ENCODE measurements at regions not wholly inside any gene's neighbourhood (a gene's known extent, or its start where the extent isn't known, plus 50 kb on each side); places are given as distances from the start of the nearest gene placed in this dataset.

DNA sequence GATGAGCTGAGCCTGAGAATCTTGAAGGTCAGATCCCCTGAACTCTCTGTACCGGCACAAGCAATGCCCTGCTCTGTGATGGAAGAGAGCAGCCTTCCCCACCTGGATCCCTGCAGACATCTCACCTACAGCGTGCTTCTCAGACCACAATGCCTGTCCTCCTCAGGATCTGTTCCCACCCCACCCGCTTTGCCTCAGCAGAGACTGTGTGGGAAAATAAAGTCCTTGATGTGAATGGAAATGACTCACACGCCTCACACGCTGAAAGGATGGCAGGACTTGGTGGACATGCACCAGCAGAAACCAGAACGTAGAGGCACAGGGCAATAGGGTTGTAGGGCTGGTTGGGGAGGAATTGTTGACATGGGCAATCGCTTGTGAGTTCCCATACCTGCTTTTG is 117.9 kb upstream of the POU3F3 start:
- Mint-ChIP-seq H3K27ac (ENCODE audit: unreplicated experiment) (no peak overlapping the region), H3K4me3 (ENCODE audit: low read depth, unreplicated experiment) (no peak overlapping the region), H3K4me1 (ENCODE audit: low read depth, unreplicated experiment) (no peaks in the 10 kb centered on the region), H3K27me3 (ENCODE audit: unreplicated experiment) (peaks cover 29% of the 10 kb centered on the region), H3K9me3 (ENCODE audit: low read depth, unreplicated experiment) (no peaks in the 10 kb centered on the region), H3K36me3 (ENCODE audit: insufficient read depth, unreplicated experiment) (no peaks in the 10 kb centered on the region)
- intact Hi-C loops (cut with micrococcal nuclease; ENCODE audit: unreplicated experiment) = no loop called here
- BruUV-seq (replicated peaks) = no TSS peak
- no peak for DNase-seq
- TF ChIP-seq, protein P1, sequence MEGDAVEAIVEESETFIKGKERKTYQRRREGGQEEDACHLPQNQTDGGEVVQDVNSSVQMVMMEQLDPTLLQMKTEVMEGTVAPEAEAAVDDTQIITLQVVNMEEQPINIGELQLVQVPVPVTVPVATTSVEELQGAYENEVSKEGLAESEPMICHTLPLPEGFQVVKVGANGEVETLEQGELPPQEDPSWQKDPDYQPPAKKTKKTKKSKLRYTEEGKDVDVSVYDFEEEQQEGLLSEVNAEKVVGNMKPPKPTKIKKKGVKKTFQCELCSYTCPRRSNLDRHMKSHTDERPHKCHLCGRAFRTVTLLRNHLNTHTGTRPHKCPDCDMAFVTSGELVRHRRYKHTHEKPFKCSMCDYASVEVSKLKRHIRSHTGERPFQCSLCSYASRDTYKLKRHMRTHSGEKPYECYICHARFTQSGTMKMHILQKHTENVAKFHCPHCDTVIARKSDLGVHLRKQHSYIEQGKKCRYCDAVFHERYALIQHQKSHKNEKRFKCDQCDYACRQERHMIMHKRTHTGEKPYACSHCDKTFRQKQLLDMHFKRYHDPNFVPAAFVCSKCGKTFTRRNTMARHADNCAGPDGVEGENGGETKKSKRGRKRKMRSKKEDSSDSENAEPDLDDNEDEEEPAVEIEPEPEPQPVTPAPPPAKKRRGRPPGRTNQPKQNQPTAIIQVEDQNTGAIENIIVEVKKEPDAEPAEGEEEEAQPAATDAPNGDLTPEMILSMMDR (IDR thresholded peaks at IDR 0.05; ENCODE audit: unreplicated experiment) = no peak
- CTCF ChIA-PET = no interaction called here

DNA sequence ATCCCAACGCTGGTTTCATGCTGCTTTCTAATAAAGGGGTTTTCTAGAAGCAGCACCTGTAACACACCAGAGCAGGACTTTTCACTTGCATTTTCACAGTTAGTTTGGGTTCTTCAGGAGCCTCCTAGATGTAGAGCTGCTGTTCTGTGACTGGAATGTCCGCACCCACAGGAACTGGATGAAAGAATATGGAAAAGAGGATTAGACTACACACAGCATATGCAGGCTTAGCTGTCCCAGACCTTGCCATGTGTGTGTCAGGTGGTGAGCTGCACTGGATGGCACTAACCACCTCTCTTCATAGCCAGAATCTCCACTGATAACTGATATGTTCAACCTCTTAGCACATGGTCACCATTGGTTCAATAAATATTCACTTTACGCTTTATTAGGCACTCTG is 112.1 kb upstream of the POU3F3 start:
- H3K27me3 Mint-ChIP-seq (ENCODE audit: unreplicated experiment) = peaks cover 56% of the 10 kb centered on the region
- no peaks in the 10 kb centered on the region for H3K36me3 Mint-ChIP-seq (ENCODE audit: insufficient read depth, unreplicated experiment)
- intact Hi-C loops (cut with micrococcal nuclease; ENCODE audit: unreplicated experiment) = no loop called here
- no peak overlapping the region for H3K27ac Mint-ChIP-seq (ENCODE audit: unreplicated experiment)
- H3K9me3 Mint-ChIP-seq (ENCODE audit: low read depth, unreplicated experiment) = no peaks in the 10 kb centered on the region
- no TSS peak for BruUV-seq (replicated peaks)
- DNase-seq = no peak
- TF ChIP-seq, protein P1 (IDR thresholded peaks at IDR 0.05; ENCODE audit: unreplicated experiment) = no peak
- CTCF ChIA-PET = no interaction called here
- no peak overlapping the region for H3K4me3 Mint-ChIP-seq (ENCODE audit: low read depth, unreplicated experiment)
- H3K4me1 Mint-ChIP-seq (ENCODE audit: low read depth, unreplicated experiment) = no peaks in the 10 kb centered on the region

DNA sequence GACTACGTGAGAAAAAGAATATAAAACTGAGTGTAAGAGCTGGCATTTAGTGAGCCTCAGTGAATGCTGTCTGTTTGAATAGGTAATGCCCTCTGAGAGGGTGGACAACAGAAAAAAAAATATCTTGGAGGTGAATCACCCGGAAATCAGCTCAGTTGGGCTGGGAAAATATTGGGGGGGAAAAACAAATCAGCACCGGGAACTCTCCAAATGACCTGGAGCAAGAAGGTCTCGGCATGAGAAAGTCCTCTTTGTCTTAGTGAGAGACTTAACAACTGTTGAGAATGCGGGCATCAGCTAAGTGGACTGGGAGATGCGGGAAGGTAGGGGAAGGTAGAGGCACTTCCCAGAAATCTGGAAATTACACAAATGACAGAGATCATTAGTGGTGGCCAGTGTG is 109.4 kb upstream of the POU3F3 start:
- Mint-ChIP-seq H3K27ac (ENCODE audit: unreplicated experiment) (no peak overlapping the region), H3K4me3 (ENCODE audit: low read depth, unreplicated experiment) (no peak overlapping the region), H3K36me3 (ENCODE audit: insufficient read depth, unreplicated experiment) (no peaks in the 10 kb centered on the region), H3K27me3 (ENCODE audit: unreplicated experiment) (peaks cover 55% of the 10 kb centered on the region), H3K9me3 (ENCODE audit: low read depth, unreplicated experiment) (no peaks in the 10 kb centered on the region), H3K4me1 (ENCODE audit: low read depth, unreplicated experiment) (no peaks in the 10 kb centered on the region)
- intact Hi-C loops (cut with micrococcal nuclease; ENCODE audit: unreplicated experiment) = no loop called here
- DNase-seq = no peak
- CTCF ChIA-PET = no interaction called here
- BruUV-seq (replicated peaks) = no TSS peak
- TF ChIP-seq, protein P1 (IDR thresholded peaks at IDR 0.05; ENCODE audit: unreplicated experiment) = no peak

DNA sequence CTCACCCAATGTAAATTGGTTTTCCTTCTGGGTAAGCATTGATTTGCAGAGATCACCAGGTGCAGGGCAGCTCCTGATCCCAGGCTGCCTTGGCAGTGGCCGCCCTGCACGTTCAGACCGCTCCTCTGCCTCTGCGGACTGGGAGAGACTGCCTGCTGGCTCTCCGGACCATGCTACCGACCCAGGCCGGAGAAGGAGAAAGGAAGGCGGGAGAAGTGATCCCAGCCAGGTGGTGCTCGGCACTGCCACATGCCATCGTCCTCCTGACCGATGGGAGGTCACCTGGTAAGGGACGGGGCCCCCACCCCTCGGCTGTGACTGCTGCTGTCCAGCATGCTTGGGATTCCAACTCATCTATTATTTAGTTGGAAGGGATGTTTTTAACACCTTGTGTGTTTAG is 108.1 kb upstream of the POU3F3 start:
- no peaks in the 10 kb centered on the region for H3K9me3 Mint-ChIP-seq (ENCODE audit: low read depth, unreplicated experiment)
- H3K4me3 Mint-ChIP-seq (ENCODE audit: low read depth, unreplicated experiment) = no peak overlapping the region
- DNase-seq = no peak
- H3K4me1 Mint-ChIP-seq (ENCODE audit: low read depth, unreplicated experiment) = no peaks in the 10 kb centered on the region
- CTCF ChIA-PET = no interaction called here
- intact Hi-C loops (cut with micrococcal nuclease; ENCODE audit: unreplicated experiment) = no loop called here
- TF ChIP-seq, protein P1 (IDR thresholded peaks at IDR 0.05; ENCODE audit: unreplicated experiment) = no peak
- H3K36me3 Mint-ChIP-seq (ENCODE audit: insufficient read depth, unreplicated experiment) = no peaks in the 10 kb centered on the region
- peaks cover 64% of the 10 kb centered on the region for H3K27me3 Mint-ChIP-seq (ENCODE audit: unreplicated experiment)
- BruUV-seq (replicated peaks) = no TSS peak
- H3K27ac Mint-ChIP-seq (ENCODE audit: unreplicated experiment) = no peak overlapping the region

DNA sequence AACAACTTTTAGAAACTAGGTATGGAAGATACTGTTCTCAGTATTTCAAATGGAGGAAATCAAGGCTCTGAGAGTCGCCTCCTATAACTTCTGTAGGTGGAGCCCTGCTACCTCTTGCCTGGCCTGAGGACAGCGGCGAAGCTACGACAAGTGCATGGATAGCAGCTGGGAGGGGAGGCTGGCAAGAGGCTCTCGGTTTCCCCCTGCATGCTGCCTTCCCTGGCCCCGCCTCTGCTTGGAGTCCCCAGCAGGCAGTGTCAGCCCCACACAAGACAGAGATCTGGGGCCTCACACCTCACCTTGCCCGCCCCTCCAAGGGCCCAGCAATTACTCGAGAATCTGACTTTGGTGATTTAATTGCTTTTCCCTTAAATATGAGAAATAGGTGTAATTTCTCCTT is 107.6 kb upstream of the POU3F3 start:
- no peaks in the 10 kb centered on the region for H3K4me1 Mint-ChIP-seq (ENCODE audit: low read depth, unreplicated experiment)
- CTCF ChIA-PET = no interaction called here
- H3K27ac Mint-ChIP-seq (ENCODE audit: unreplicated experiment) = no peak overlapping the region
- DNase-seq = no peak
- H3K4me3 Mint-ChIP-seq (ENCODE audit: low read depth, unreplicated experiment) = no peak overlapping the region
- no peaks in the 10 kb centered on the region for H3K9me3 Mint-ChIP-seq (ENCODE audit: low read depth, unreplicated experiment)
- intact Hi-C loops (cut with micrococcal nuclease; ENCODE audit: unreplicated experiment) = no loop called here
- H3K27me3 Mint-ChIP-seq (ENCODE audit: unreplicated experiment) = peaks cover 64% of the 10 kb centered on the region
- no peaks in the 10 kb centered on the region for H3K36me3 Mint-ChIP-seq (ENCODE audit: insufficient read depth, unreplicated experiment)
- BruUV-seq (replicated peaks) = no TSS peak
- TF ChIP-seq, protein P1 (IDR thresholded peaks at IDR 0.05; ENCODE audit: unreplicated experiment) = no peak

Measured in Calu3 (cell line).